Stimulated activated CD8-positive, alpha-beta memory T cell treated with anti-CD3 and anti-CD28 coated beads, Interleukin-15, amount 100 ng/mL, for 1 hour (primary cell): ENCODE measurements at regions not wholly inside any gene's neighbourhood (a gene's known extent, or its start where the extent isn't known, plus 50 kb on each side); places are given as distances from the start of the nearest gene placed in this dataset.

Experiments
- DNase-seq: peaks from one replicate; pipeline ENCODE4 v3.0.0-alpha.2; 2020; ENCODE audit warnings: low read depth

- no peak for DNase-seq
These were observed 152.5 kb upstream of the NAV2 start for GRCh38 chr11:19560156-19560555.

- DNase-seq, result no peak
These were observed 152.9 kb upstream of the NAV2 start for GRCh38 chr11:19559746-19560145.

- no peak for DNase-seq
These were observed 154.2 kb upstream of the NAV2 start for GRCh38 chr11:19558189-19558986.

- DNase-seq, result peak; percentile 45
These were observed 154.9 kb upstream of the NAV2 start for GRCh38 chr11:19557720-19558140.

- DNase-seq, result no peak
These were observed 155.5 kb upstream of the NAV2 start for GRCh38 chr11:19557185-19557584.

GRCh38 chr11:19555266-19555665 is 157.4 kb upstream of the NAV2 start:
- no peak for DNase-seq

- peak; percentile 49 for DNase-seq
These were observed 158.8 kb upstream of the NAV2 start for GRCh38 chr11:19553683-19554333.

GRCh38 chr11:19552656-19553260 is 159.9 kb upstream of the NAV2 start:
- DNase-seq, result no peak

- DNase-seq, result no peak
These were observed 160.5 kb upstream of the NAV2 start for GRCh38 chr11:19552161-19552560.

- DNase-seq, result no peak
These were observed 161.2 kb upstream of the NAV2 start for GRCh38 chr11:19551457-19551856.

- no peak for DNase-seq
These were observed 165.6 kb upstream of the NAV2 start for GRCh38 chr11:19547044-19547443.

- DNase-seq, result no peak
These were observed 166.3 kb upstream of the NAV2 start for GRCh38 chr11:19546325-19546724.

GRCh38 chr11:19541521-19542049 is 171.1 kb upstream of the NAV2 start:
- no peak for DNase-seq

- no peak for DNase-seq
These were observed 172.8 kb upstream of the NAV2 start for GRCh38 chr11:19539861-19540260.

GRCh38 chr11:19537803-19538453 is 174.7 kb upstream of the NAV2 start:
- DNase-seq, result no peak

GRCh38 chr11:19536131-19536530 is 176.5 kb upstream of the NAV2 start:
- no peak for DNase-seq

- DNase-seq, result no peak
These were observed 182.1 kb upstream of the NAV2 start for GRCh38 chr11:19530505-19530904.

- DNase-seq, result no peak
These were observed 186.5 kb upstream of the NAV2 start for GRCh38 chr11:19526119-19526518.

- DNase-seq, result no peak
These were observed 186.9 kb upstream of the NAV2 start for GRCh38 chr11:19525714-19526113.

GRCh38 chr11:19525276-19525675 is 187.4 kb upstream of the NAV2 start:
- DNase-seq, result no peak

- no peak for DNase-seq
These were observed 188.4 kb upstream of the NAV2 start for GRCh38 chr11:19524171-19524671.

- no peak for DNase-seq
These were observed 192.0 kb upstream of the NAV2 start for GRCh38 chr11:19520681-19521080.
